ENCODE measurements at regions not wholly inside any gene's neighbourhood (a gene's known extent, or its start where the extent isn't known, plus 50 kb on each side); places are given as distances from the start of the nearest gene placed in this dataset.
"Not testable (repeated sequence)": the region's sequence is repeated elsewhere in the genome, so short reads cannot be mapped to it uniquely, and the experiment has no call there.

DNA sequence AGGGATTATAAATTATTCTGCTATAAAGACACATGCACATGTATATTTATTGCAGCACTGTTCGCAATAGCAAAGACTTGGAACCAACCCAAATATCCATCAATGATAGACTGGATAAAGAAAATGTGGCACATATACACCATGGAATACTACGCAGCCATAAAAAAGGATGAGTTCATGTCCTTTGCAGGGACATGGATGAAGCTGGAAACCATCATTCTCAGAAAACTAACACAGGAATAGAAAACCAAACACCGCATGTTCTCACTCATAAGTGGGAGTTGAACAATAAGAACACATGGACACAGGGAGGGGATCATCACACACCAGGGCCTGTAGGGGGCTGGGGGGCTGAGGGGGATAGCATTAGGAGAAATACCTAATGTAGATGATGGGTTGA lies 377.2 kb upstream of the SASH1 start:
- TF ChIP-seq, protein P1, sequence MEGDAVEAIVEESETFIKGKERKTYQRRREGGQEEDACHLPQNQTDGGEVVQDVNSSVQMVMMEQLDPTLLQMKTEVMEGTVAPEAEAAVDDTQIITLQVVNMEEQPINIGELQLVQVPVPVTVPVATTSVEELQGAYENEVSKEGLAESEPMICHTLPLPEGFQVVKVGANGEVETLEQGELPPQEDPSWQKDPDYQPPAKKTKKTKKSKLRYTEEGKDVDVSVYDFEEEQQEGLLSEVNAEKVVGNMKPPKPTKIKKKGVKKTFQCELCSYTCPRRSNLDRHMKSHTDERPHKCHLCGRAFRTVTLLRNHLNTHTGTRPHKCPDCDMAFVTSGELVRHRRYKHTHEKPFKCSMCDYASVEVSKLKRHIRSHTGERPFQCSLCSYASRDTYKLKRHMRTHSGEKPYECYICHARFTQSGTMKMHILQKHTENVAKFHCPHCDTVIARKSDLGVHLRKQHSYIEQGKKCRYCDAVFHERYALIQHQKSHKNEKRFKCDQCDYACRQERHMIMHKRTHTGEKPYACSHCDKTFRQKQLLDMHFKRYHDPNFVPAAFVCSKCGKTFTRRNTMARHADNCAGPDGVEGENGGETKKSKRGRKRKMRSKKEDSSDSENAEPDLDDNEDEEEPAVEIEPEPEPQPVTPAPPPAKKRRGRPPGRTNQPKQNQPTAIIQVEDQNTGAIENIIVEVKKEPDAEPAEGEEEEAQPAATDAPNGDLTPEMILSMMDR (IDR thresholded peaks at IDR 0.05; ENCODE audit: insufficient read depth, low read depth, low read length): not testable (repeated sequence)
- TF ChIP-seq EZH2 (IDR thresholded peaks at IDR 0.05; ENCODE audit: insufficient read depth, low read length): not testable (repeated sequence)

Measured in astrocyte (in vitro differentiated cells and primary cell).